K562 (cell line): ENCODE measurements at regions not wholly inside any gene's neighbourhood (a gene's known extent, or its start where the extent isn't known, plus 50 kb on each side); places are given as distances from the start of the nearest gene placed in this dataset.

Source experiments
- CREB3 ChIP-seq: fragments of 450-650 bp; conservative IDR thresholded peaks from 2 replicates; pipeline ENCODE4 v1.6.1; 2016; ENCODE audit warnings: missing genetic modification characterization, low read depth, mild to moderate bottlenecking, missing compliant biosample characterization, moderate library complexity
- CTCF ChIP-seq, 3 experiments: IDR thresholded peaks in 2 of 3; conservative IDR thresholded peaks in 1 of 3; 2 replicates each; pipeline ENCODE4 v1.5.1; 2011 to 2012; ENCODE audit warnings: low read length in 3 of 3, mild to moderate bottlenecking in 3 of 3, control low read depth in 2 of 3, improper control_type of control experiment in 1 of 3, inconsistent platforms in 1 of 3, low read depth in 1 of 3, mixed read lengths in 1 of 3, moderate library complexity in 1 of 3; ENCODE audit not compliant: insufficient read depth in 2 of 3
- PHTF2 ChIP-seq: fragments of 250-450 bp; sonication (Bioruptor Pico); IDR thresholded peaks from 2 replicates; pipeline ENCODE4 v1.5.0; 2021; ENCODE audit warnings: mild to moderate bottlenecking
- POLR2AphosphoS2 ChIP-seq: IDR thresholded peaks from 2 replicates; pipeline ENCODE4 v1.6.1; 2012; ENCODE audit warnings: low read length, improper control_type of control experiment
- SMAD1 ChIP-seq: fragments of 150-350 bp; IDR thresholded peaks from 2 replicates; pipeline ENCODE4 v1.6.1; 2014; ENCODE audit warnings: low read length, low read depth; ENCODE audit not compliant: partially characterized antibody
- SMC3 ChIP-seq: conservative IDR thresholded peaks from 2 replicates; pipeline ENCODE4 v1.6.1; 2011; ENCODE audit warnings: low read depth, low read length, improper control_type of control experiment; ENCODE audit not compliant: insufficient read depth
- USF2 ChIP-seq: sonication (generic); formaldehyde crosslinking; IDR thresholded peaks from 2 replicates; pipeline ENCODE4 v1.5.0; 2020; ENCODE audit warnings: missing genetic modification reagents
- ZNF324 ChIP-seq: fragments of 250-450 bp; sonication (Bioruptor Pico); IDR thresholded peaks from 2 replicates; pipeline ENCODE4 v1.4.0; 2020; ENCODE audit warnings: mild to moderate bottlenecking
- ZNF695 ChIP-seq: fragments of 450-650 bp; formaldehyde crosslinking; IDR thresholded peaks from 2 replicates; pipeline ENCODE4 v1.4.0; 2020; ENCODE audit warnings: mild to moderate bottlenecking, moderate library complexity

GRCh38 chr3:72233571-72233970, 448.6 kb upstream of the PROK2 start:
- TF ChIP-seq SMC3 (no peak), ZNF695 (CRISPR knock-in tag) (no peak), POLR2AphosphoS2 (no peak), USF2 (CRISPR knock-in tag) (no peak), CTCF (IDR thresholded peaks at IDR 0.05 in 2 of 3, conservative IDR thresholded peaks at IDR 0.05 in 1 of 3; ENCODE audit: insufficient read depth in 2 of 3, low read depth in 1 of 3, low read length in 3 of 3) (no peak), PHTF2 (CRISPR knock-in tag) (no peak), ZNF324 (CRISPR knock-in tag) (no peak), SMAD1 (no peak), CREB3 (tag) (no peak)
